Karpas-422 (cell line): ENCODE measurements at regions not wholly inside any gene's neighbourhood (a gene's known extent, or its start where the extent isn't known, plus 50 kb on each side); places are given as distances from the start of the nearest gene placed in this dataset.

Source experiments
- DNase-seq: peaks from one replicate; pipeline ENCODE4 v3.0.0-alpha.2; 2015
- H2AFZ ChIP-seq: fragments of 200-600 bp; sonication (generic); 2 replicates; pipeline ENCODE4 v1.6.1; 2014; ENCODE audit warnings: antibody characterized with exemption, low read length, mixed read lengths
- H3K27ac ChIP-seq: fragments of 200-600 bp; sonication (generic); 2 replicates; pipeline ENCODE4 v1.5.1; 2014; ENCODE audit warnings: mild to moderate bottlenecking, low read length, moderate library complexity
- H3K27me3 ChIP-seq: fragments of 200-600 bp; sonication (generic); 2 replicates; pipeline ENCODE4 v1.6.1; 2014; ENCODE audit warnings: low read length, mixed read lengths
- H3K36me3 ChIP-seq: fragments of 200-600 bp; sonication (generic); 2 replicates; pipeline ENCODE4 v1.6.1; 2014; ENCODE audit warnings: low read length, mixed read lengths; ENCODE audit not compliant: insufficient read depth
- H3K4me1 ChIP-seq: fragments of 200-600 bp; sonication (generic); 2 replicates; pipeline ENCODE4 v1.6.1; 2014; ENCODE audit warnings: mild to moderate bottlenecking, low read length, mixed read lengths
- H3K4me2 ChIP-seq: fragments of 200-600 bp; sonication (generic); 2 replicates; pipeline ENCODE4 v1.6.1; 2014; ENCODE audit warnings: low read length, low read depth, mild to moderate bottlenecking; ENCODE audit not compliant: poor library complexity, severe bottlenecking
- H3K4me3 ChIP-seq: fragments of 200-600 bp; sonication (generic); 2 replicates; pipeline ENCODE4 v1.5.1; 2014; ENCODE audit warnings: mild to moderate bottlenecking, antibody characterized with exemption, low read length, mixed read lengths
- H3K79me2 ChIP-seq: fragments of 200-600 bp; sonication (generic); 2 replicates; pipeline ENCODE4 v1.6.1; 2014; ENCODE audit warnings: mild to moderate bottlenecking, low read length, mixed read lengths
- H3K9ac ChIP-seq: fragments of 200-600 bp; sonication (generic); 2 replicates; pipeline ENCODE4 v1.6.0; 2014; ENCODE audit warnings: low read length
- H3K9me2 ChIP-seq: fragments of 200-600 bp; sonication (generic), shearing (Covaris generic); replicated peaks from 2 replicates; pipeline ENCODE4 v1.6.0; 2014; ENCODE audit warnings: mild to moderate bottlenecking, low read length, moderate library complexity; ENCODE audit not compliant: insufficient read depth
- H3K9me3 ChIP-seq: fragments of 300-700, 200-600 bp; sonication (generic); 2 replicates; pipeline ENCODE4 v1.6.1; 2014; ENCODE audit warnings: low read length, mixed read lengths
- H4K20me1 ChIP-seq: fragments of 200-600 bp; sonication (generic); 2 replicates; pipeline ENCODE4 v1.6.1; 2014; ENCODE audit warnings: mild to moderate bottlenecking, antibody characterized with exemption, low read length, low read depth; ENCODE audit not compliant: insufficient read depth

DNA sequence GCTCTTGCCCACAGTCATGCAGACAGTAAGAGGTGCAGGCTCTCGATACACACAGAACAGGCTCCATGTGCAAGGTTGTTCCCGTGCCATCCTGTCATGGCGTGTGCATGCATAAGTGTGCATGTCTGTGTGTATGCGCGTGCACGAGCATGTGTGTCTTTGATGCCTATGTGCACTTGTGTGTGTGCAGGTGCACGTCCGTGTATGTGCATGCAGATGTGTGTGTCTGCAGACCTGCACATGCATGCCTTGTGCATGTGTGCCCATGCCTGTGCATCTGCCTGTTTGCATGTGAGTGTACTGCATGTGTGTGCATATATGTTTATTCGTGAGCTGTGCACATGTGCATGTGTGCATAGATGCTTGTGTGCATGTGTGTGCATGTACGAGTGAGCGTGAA is 309.8 kb downstream of the TMEM121 start:
- Histone ChIP-seq H3K9me2 (no peaks in the 10 kb centered on the region), H4K20me1 (no peaks in the 10 kb centered on the region), H3K9me3 (no peaks in the 10 kb centered on the region), H3K79me2 (no peaks in the 10 kb centered on the region), H2AFZ (no peak overlapping the region), H3K9ac (no peak overlapping the region), H3K27me3 (no peaks in the 10 kb centered on the region), H3K27ac (no peak overlapping the region), H3K4me2 (no peak overlapping the region), H3K36me3 (no peaks in the 10 kb centered on the region), H3K4me1 (no peaks in the 10 kb centered on the region), H3K4me3 (no peak overlapping the region)
- no peak for DNase-seq

DNA sequence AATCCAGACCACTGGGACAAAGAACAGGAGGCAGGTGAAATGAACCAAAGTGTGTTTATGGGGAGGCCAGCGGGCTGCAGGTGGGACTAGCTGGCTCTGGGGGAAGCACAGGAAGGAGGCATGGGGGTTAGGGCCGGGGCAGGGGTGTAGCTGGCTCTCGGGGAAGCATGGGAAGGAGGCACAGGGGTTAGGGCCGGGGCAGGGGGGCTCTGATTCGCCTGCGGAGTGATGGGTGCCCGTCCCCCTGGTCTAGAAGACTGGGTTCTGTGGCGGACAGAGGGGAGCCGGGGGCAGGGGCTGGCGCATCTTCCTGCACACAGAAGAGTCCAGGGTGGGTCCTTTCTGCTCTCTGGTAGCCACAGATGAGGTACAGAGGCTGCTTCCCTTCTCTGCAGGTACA is 310.3 kb downstream of the TMEM121 start:
- no peaks in the 10 kb centered on the region for H3K9me3 ChIP-seq
- no peaks in the 10 kb centered on the region for H3K4me1 ChIP-seq
- no peak for DNase-seq
- H3K79me2 ChIP-seq: no peaks in the 10 kb centered on the region
- H3K27me3 ChIP-seq: no peaks in the 10 kb centered on the region
- H3K4me2 ChIP-seq: no peak overlapping the region
- H3K27ac ChIP-seq: no peak overlapping the region
- H2AFZ ChIP-seq: no peak overlapping the region
- H3K9me2 ChIP-seq: no peaks in the 10 kb centered on the region
- no peaks in the 10 kb centered on the region for H3K36me3 ChIP-seq
- H3K4me3 ChIP-seq: no peak overlapping the region
- no peaks in the 10 kb centered on the region for H4K20me1 ChIP-seq
- no peak overlapping the region for H3K9ac ChIP-seq

GRCh38 chr14:105837349-105838063 is 311.1 kb downstream of the TMEM121 start:
- no peaks in the 10 kb centered on the region for H3K9me2 ChIP-seq
- no peak overlapping the region for H3K27ac ChIP-seq
- no peaks in the 10 kb centered on the region for H4K20me1 ChIP-seq
- no peaks in the 10 kb centered on the region for H3K4me1 ChIP-seq
- no peak overlapping the region for H3K4me3 ChIP-seq
- no peak overlapping the region for H2AFZ ChIP-seq
- no peak overlapping the region for H3K4me2 ChIP-seq
- H3K27me3 ChIP-seq: no peaks in the 10 kb centered on the region
- H3K9me3 ChIP-seq: no peaks in the 10 kb centered on the region
- no peaks in the 10 kb centered on the region for H3K36me3 ChIP-seq
- no peak overlapping the region for H3K9ac ChIP-seq
- no peaks in the 10 kb centered on the region for H3K79me2 ChIP-seq
- no peak for DNase-seq

GRCh38 chr14:105838107-105838506 is 311.7 kb downstream of the TMEM121 start:
- Histone ChIP-seq H3K4me2 (no peak overlapping the region), H3K9me3 (no peaks in the 10 kb centered on the region), H3K36me3 (no peaks in the 10 kb centered on the region), H3K4me1 (no peaks in the 10 kb centered on the region), H2AFZ (no peak overlapping the region), H3K27me3 (no peaks in the 10 kb centered on the region), H3K4me3 (no peak overlapping the region), H3K9me2 (no peaks in the 10 kb centered on the region), H3K27ac (no peak overlapping the region), H4K20me1 (no peaks in the 10 kb centered on the region), H3K79me2 (no peaks in the 10 kb centered on the region), H3K9ac (no peak overlapping the region)
- DNase-seq: no peak

- Histone ChIP-seq H3K4me2 (no peak overlapping the region), H3K9me2 (no peaks in the 10 kb centered on the region), H3K9ac (no peak overlapping the region), H2AFZ (no peak overlapping the region), H3K9me3 (no peaks in the 10 kb centered on the region), H3K4me3 (no peak overlapping the region), H3K79me2 (no peaks in the 10 kb centered on the region), H4K20me1 (no peaks in the 10 kb centered on the region), H3K27ac (no peak overlapping the region), H3K36me3 (no peaks in the 10 kb centered on the region), H3K27me3 (no peaks in the 10 kb centered on the region), H3K4me1 (no peaks in the 10 kb centered on the region)
- no peak for DNase-seq
These were observed 312.4 kb downstream of the TMEM121 start for GRCh38 chr14:105838591-105839424.

- Histone ChIP-seq H3K4me3 (no peak overlapping the region), H3K9me3 (no peaks in the 10 kb centered on the region), H3K36me3 (no peaks in the 10 kb centered on the region), H3K4me2 (no peak overlapping the region), H3K79me2 (no peaks in the 10 kb centered on the region), H3K4me1 (no peaks in the 10 kb centered on the region), H3K9ac (no peak overlapping the region), H2AFZ (no peak overlapping the region), H3K27ac (no peak overlapping the region), H3K27me3 (no peaks in the 10 kb centered on the region), H3K9me2 (no peaks in the 10 kb centered on the region), H4K20me1 (no peaks in the 10 kb centered on the region)
- no peak for DNase-seq
These were observed 313.3 kb downstream of the TMEM121 start for GRCh38 chr14:105839425-105840265.

- H3K9ac ChIP-seq: no peak overlapping the region
- H3K4me2 ChIP-seq: no peak overlapping the region
- H3K4me3 ChIP-seq: no peak overlapping the region
- no peak overlapping the region for H3K27ac ChIP-seq
- H3K79me2 ChIP-seq: no peaks in the 10 kb centered on the region
- no peaks in the 10 kb centered on the region for H4K20me1 ChIP-seq
- H3K27me3 ChIP-seq: no peaks in the 10 kb centered on the region
- H3K4me1 ChIP-seq: no peaks in the 10 kb centered on the region
- no peaks in the 10 kb centered on the region for H3K9me2 ChIP-seq
- no peaks in the 10 kb centered on the region for H3K9me3 ChIP-seq
- no peak overlapping the region for H2AFZ ChIP-seq
- no peak for DNase-seq
- H3K36me3 ChIP-seq: no peaks in the 10 kb centered on the region
These were observed 314.1 kb downstream of the TMEM121 start for GRCh38 chr14:105840266-105841021.
